Stimulated activated CD4-positive, alpha-beta T cell treated with anti-CD3 and anti-CD28 coated beads, Interleukin-2, amount 100 ng/mL, for 24 hours (primary cell): ENCODE measurements at regions not wholly inside any gene's neighbourhood (a gene's known extent, or its start where the extent isn't known, plus 50 kb on each side); places are given as distances from the start of the nearest gene placed in this dataset.

ENCODE experiments used
- DNase-seq, 2 donors: peaks; one replicate each; pipeline ENCODE4 v3.0.0-alpha.2; 2020

DNA sequence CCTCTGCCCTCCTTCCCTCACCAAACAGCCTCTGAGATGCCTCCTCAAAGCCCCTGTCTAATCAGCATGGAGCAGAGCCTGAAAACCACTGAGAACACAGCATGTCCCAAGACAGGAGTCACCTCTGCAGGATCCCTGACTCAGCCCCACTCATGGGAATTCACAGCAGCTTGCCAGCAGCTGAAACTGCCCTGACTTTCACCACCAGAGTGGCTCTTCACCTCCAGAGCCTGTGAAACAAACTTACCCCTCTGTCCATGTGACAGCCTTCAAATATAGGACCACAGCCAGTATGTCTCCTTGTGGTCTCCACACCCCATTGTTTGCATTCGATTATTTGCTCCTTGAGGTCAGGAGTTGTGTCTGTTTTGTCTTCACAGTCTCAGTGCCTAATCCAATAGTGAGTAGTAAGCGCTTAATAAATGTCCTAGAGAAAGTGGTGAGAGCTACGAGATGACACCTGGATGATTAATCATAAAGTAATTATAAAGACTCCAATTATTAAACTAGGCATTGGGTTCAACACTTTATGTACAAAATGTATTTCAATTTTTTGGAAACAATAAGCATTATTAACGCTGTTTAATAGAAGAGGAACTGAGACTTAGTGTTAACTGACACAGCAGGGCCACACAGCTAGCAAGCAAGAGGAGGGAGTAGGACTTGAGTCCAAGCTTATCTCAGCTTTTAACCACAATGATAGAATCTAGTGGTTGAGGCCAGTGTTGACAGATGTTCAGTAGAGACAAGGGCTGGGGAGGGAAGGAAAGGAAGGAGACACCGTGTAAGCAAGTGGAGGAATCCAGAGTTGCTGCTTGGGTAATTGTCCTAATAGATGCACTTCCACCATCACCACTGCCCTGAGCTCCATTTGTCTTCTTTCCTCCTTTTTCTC is 358.7 kb upstream of the TNP1 start:
- DNase-seq = no peak

DNA sequence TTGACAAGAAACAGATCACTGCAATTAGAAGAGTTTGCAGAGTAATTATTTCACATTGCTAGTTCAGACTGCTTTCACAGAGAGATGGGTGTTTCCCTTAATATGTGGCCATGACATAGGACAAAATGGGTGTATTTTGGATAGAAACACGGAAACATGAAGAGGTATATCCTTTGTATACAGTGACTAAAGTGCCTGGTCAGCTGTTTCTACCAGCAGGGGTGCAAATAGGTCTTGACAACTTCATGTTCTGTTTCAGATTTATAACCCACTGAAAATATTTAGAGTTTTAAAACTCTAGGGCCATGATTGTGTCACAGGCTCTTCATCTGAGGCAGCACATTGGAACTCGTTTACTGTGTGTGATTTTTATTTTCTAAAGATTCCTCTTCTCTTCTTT is 357.1 kb upstream of the TNP1 start:
- DNase-seq = no peak

DNA sequence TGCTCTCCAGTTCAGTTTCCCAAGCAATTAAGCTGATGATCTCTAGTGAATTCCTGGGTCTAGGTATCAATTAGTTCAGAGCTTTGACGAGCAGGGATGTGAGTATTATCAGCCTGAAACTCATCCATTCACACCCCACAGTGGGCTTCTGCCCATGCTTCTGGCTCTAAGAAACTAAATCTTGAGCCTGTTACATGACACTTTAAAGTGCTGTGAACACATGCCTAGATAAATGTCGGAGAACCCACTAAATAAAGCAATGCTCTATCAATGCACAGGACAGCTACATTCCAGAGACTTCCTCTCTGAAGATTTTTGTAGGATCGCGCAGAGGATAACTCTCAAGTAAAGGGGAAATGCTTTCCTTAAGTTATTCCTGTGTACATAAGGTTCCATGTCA is 356.5 kb upstream of the TNP1 start:
- no peak for DNase-seq

DNA sequence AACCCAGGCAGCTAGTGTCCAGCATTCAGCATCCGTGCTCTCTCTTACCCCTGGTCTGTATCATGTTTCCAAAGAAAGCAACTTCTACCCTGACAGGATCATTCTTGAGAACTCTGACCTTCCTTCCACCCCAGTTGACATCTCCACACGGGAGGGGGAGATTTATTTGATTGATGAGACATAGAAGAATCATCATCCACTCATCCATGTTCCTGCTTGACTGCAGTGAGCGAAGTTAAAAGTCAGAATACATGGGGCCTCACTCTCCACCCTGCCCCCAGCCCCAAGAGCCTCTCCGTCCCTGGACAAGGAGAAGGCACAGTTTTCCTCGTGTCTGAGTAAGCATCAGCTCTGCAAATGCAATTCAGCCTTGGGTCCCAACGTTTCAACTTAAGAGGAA is 356.0 kb upstream of the TNP1 start:
- DNase-seq = no peak

DNA sequence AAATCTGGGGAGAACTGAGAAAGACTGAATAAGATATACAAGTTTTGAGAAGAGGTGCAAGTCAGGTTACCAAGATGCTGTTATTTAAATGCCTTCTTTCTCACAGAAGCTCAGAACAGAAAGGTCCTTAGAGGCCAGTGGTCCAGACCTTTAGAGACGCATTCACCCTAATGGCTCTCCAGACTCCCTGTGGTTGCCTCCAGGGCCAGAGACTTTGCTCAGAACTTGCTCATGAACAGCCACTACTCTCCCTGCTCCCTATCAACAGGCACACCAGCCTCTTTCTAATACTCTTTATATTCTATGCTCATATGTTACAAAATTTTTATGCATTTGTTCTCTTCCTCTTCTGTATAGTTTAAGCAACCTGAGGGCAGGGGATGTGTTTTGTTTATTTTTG is 349.0 kb upstream of the TNP1 start:
- DNase-seq = no peak

DNA sequence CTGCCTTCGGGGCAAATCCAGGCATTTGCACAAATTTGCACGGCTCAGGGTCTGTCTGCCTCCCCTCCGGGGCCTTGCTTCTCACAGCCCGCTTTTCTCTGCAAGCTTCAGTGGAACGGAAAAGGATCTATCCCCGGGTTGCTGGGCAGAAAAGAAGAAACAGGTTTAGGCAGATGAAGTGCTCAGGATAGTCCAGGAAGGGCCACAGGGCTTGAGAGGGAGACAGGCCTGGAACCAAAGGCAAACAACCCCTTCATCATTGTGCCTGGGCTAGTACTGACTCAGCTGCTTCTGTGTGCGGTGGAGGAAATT is 347.8 kb upstream of the TNP1 start:
- DNase-seq = no peak

DNA sequence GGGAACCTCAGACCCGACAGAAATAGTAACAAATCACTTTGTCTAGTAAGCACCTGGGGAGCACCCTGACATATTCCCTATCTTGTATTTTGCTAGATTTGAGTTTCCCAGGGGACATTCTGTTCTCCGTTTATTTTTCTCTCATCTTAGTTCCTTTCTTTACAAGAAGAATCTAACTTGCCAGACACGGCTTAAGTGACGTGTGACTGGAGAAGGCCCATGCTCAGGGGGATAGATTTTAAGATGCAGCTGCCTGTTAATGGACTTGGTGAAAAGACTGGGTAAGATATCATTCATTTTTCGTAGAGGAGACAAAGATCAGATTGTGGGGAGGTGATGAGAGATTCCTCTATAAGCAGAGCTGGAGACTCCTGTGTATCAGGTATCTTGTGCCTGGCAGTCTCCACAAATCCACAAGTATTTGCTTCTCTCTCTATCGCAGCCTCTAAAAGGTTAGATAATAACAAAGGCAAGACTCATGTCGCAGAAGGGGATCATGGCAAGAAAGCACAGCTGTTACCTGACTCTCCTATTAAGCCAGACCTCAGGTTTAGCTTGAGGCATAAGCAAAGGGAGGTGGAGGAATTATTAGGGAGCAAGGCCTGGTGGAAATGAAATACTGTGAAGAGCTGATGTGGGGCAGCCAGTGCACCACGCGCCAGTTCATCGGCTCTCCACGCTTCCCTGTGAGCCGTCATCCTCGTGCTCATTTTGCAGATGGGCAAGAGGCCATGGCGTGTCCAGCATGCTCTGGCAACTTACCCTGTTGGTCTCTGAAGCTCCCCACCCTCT is 347.2 kb upstream of the TNP1 start:
- DNase-seq = no peak

DNA sequence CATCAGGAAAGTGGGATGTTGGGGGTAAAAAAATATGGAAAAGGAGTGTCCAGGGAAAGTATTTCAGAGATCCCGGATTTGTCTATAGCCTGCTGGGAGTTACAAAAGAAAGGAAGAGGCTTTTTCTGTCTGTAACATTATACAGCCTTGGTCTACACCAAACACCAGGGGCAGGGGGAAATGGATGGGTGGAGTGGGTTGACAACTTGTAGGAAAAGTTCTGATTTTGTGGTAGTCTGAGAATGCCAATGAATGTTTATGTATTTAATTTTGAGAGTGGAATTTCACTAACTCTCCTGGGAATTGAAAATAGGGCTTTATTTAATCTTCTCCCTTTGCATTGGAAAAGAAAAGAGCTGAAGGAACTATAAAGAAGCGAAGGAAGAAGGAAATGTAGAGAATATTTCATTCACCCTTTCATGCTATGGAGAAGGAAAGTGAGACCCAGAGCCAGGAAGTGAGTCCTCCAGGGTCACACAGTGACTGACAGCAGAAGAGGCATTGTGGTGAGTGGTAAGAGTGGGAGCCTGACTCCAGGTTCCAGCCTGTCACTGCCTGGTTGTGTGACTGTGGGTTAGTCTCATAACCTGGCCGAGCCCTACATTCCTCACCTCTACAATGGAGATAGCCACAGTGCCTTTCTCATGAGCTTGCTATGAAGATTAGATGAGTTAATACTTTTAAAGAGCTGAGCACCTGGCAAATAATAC is 346.3 kb upstream of the TNP1 start:
- DNase-seq = no peak

DNA sequence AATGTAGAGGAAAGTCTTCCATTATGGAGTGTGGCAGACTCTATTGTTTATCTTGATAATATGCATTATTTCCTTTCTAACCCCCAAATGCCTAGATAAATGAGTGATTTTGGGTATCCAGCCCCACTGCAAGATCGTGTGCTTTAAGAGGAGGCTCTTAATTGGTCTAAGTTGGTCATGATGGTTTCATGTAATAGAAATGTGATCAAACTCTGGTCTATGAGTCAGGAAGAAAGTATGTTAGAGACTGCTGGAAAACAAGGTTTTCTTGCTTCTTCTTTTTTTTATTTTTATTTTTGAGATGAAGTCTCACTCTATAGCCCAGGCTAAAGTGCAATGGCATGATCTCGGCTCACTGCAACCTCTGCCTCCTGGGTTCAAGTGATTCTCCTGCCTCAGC is 344.5 kb upstream of the TNP1 start:
- no peak for DNase-seq

DNA sequence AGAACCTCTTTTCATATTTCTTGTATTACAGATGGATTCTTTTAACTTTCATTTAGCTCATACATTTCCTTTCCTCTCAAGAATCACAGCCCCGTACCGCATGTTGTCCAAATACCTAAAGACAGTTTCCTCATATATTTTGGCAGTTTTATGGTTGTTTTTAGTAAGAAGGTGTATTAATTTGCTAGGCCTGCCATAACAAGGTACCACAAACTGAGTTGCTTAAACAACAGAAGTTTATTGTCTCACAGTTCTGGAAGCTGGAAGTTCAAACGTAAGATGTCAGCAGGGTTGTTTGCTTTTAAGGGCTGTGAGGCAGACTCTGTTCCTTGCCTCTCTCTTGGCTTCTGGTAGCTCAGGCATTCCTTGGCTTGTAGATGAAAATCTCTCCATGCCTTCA is 343.2 kb upstream of the TNP1 start:
- DNase-seq = no peak

DNA sequence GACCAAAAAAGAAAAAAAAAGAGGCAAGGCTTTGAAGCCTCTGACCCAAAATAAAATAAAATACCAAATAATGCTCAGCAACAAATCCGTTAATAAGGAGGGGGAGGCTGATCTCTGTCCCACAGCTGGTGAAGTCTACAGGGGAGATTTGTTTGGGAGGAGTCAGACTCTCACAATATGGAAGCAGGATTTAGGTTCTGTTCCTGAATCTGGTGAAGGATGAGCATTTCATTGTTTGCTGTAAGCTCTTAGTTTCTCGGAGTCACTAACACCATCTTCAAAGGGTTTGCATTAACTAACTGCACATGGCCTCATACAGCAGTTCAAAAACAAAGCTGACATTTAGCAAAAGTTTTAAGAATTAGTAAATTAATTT is 339.4 kb upstream of the TNP1 start:
- DNase-seq = no peak

DNA sequence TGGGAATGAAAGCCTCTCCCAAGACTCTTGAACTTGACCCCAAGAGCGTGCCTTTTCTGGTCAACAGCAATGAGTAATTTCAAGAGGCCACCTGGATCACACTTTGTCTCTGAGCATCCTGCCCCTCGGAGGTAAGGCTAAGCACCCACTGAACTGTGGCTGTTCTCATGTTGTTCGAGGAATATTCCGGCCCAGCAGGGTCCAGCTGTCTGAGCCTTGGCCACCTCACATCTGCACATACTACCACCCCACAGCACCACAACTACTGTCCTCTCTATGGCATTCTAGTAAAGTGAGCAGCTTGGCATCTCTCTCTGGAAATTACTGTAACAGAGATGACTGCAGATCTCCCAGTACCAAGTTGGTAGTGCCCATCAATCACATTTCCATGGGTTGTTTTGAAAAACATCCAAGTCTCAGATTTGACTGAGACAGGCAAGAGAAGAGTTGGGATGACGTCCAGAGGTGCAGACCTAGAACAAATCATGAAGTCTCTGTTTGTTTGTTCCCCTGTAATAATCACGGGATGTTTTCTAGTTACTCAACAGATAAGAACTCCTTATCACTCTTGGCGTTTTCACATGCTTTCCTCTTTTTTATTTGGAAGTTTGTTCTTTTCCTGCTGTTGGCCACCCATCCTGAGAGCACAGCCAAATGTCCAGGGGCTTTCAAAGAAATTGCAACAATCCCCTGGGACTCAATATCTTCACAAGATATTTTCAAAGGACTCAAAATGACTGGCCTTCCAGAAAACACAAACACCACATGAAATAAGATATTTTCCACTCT is 336.0 kb upstream of the TNP1 start:
- DNase-seq = no peak

DNA sequence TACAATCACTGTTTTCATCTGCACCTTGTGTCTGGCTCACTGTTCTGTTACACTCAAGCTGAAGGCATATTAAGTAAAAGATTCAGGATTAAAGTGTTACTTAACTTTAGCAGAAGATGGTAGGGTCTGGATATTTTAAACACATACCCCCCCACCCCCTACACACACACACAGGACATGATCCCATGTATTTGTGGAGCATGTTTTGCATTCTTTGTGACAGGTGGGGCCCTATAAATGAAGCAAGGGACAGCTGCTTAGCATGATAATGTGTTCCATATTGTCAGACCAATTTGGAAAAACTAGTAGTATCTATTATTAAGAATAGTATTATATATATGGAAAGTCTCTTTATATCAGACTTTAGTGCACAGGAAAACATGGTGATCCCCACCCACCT is 335.2 kb upstream of the TNP1 start:
- DNase-seq = no peak

DNA sequence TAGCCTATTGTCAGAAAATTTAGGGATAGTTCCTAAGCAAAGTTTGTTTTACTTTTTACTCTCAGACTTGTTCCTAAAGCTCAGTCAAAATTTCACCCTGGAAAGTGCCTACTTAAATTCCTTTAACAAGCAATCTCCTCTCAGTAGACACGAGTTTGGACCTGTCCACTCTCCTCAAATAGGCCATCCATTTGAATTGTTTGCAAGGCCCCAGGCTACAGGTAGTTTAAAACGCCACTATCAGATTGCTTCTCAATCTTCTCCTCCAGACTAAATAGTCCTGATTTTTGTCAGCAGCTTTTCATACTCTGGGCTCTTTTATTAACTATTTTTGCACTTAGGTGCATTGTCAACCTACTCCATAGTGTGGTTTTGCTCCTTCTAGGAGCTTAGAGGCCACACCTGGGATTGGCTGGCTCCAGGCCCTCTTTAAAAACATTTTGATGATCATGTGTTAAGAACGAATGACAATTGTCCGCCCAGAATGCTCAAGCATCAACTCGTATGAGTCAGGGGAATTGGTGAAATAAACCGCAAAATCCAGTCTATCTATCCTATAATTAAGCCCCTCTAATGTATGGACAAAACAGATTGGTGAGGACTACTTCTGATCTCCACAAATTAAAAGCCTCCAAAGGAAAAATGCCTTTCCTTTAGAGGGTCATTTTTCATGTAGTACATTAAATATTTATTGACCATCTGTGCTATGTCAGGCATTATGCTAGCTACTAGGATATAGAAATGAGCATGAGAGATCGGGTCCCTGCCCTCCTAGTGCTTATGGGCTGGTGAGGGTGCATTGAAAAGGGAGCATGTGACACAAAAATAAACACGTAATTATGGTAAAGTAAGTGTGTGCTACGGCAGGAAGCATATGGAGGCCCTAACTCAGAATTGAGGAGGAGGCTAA is 333.8 kb upstream of the TNP1 start:
- no peak for DNase-seq

DNA sequence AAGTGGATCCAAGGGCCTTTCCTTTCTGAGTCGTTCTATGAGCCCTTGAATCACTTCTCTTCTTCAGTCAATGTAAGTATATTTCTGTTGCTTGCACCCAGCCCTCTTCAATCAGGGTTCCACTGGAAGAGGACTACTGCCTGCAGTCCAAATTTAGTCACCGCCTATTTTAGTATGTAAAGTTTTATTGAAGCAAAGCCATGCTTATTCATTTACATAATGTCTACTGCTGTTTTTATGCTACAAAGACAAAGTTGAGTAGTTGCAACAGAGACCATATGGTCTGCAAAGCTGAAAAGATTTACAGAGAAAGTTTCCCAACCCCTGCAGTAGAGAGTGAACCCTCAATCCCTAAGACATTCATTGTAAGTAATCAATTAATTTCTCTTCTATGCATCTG is 332.5 kb upstream of the TNP1 start:
- DNase-seq = no peak

DNA sequence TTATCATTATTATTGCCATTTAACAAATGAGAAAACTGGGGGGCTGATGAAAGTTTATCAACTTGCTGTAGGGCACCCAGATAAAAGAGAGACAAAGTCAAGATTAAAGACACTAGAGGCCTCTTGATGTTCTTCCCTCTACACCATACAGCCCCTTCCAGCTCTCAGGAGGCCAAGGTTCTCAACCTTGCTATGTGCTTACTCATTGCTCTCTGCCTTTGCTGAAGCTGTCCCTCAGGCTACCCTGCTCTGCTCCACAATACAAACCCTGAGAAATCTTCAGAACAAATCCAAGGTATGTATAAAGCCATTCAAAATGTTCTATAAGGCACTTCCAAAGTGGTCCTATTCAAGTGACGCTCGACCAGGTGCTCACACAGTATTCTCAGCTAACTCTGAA is 329.9 kb upstream of the TNP1 start:
- DNase-seq = no peak

DNA sequence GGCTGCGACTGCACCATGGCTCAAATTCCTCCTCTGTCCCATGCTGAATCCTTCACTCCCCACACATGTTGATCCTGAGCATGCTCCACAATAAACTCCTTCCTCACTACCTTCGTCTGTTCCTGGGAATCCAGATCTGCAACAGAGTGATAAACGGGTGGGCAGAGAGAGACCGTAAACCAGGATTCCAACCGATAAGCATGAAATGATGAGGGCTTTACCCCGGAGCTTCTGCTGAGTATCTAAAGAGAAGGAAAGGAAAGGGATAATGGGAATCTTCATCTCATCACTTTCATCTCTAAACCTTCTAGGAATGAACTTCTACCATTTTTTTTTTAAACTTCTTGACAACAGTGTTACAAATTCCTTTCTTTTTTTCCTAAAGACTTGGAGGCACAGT is 329.3 kb upstream of the TNP1 start:
- no peak for DNase-seq

DNA sequence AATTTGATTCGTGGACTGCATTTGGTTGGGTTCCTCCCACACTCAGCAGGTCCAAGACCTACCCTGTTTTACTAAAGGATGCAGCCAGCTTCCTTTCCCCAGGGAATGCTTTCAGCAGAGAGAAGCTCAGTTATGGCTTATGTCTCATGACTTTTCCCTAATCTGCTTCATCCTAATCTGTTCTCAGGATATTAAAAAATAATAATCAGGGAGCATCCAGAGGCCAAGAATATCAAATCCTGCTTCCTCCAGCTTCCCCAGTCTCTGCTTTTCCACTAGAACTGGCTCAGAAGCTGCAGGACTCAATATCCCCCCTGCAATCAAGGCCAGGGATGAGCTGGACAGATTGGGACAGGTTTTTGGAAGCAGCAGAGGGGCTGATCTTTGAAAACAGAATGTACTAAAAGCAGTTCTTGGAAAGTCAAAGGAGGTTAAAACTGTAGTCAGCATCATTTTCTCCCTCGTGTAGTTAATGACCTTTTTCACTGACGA is 326.9 kb upstream of the TNP1 start:
- no peak for DNase-seq

DNA sequence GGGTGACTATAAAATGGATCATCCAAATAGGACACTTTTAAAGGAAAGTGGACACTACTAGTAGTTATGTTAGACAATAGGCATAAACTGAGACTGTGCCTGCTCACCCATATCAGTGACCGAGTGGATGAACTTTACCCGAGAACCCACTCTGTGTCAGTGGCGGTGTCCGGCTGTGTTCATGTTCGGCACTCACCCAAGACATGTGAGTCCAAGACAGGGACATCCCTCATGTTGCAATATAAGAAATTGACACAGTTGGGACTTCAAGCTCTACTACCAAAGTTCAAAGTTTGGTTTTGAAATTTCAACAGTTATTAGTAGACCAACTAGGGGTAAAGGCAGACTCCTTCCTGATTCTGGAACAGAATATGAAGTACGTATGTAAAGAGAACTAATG is 326.3 kb upstream of the TNP1 start:
- no peak for DNase-seq

DNA sequence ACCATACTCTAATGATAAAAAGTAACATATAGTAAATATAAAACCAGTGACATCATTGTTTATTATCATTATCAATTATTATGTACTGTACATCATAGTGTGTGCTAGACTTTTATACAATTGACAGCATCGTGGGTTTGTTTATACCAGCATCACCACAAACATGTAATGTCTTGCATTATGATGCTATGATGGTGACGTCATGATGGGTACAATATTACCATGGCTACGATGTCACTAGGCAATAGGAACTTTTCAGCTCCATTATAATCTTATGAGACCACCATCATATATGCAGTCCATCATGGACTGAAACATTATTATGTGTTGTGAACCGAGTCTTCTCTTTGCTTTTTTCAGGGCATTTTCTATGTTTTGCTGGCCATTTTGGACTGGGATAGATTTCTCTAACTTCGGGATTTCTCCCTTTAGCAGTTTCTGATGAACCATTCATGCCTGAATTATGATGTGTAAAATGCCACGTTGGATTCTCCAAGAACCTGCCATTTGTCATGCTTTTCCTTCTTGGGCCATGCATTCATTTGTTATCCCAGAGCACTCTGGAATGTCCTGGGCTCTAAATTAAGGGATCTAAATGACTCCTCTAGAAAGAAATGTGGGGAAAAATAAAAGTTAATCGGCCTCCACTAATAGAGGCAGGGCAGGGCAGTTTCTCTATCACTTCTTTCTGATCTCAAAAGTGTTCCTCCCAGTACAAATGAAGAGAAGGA is 325.6 kb upstream of the TNP1 start:
- no peak for DNase-seq

DNA sequence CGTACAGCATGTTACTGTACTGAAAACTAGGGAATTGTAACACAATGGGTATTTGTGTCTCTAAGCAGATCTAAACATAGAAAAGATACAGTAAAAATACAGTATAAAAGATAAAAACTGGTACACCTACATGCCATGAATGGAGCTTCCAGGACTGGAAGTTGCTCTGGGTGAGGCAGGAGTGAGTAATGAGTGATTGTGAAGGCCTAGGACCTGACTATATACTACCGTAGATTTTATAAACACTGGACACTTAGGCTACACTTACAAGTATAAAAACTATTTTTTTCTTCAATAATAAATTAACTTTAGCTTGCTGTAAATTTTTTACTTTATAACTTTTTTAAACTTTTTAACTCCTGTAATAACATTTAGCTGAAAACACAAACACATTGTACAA is 324.4 kb upstream of the TNP1 start:
- no peak for DNase-seq
